Esophagus (tissue), 2 donors: ENCODE measurements at regions not wholly inside any gene's neighbourhood (a gene's known extent, or its start where the extent isn't known, plus 50 kb on each side); places are given as distances from the start of the nearest gene placed in this dataset.

Experiments
- H3K27ac ChIP-seq, 2 donors: one replicate each; pipeline ENCODE4 v1.5.1; 2013; ENCODE audit warnings: low read depth in 2 of 2, mild to moderate bottlenecking in 2 of 2, inconsistent platforms in 1 of 2, low read length in 1 of 2, moderate library complexity in 1 of 2
- H3K27me3 ChIP-seq, 2 donors: one replicate each; pipeline ENCODE4 v1.6.1; 2013; ENCODE audit warnings: low read length in 2 of 2, control low read depth in 1 of 2, mild to moderate bottlenecking in 1 of 2; ENCODE audit not compliant: insufficient read depth in 2 of 2, control insufficient read depth in 1 of 2
- H3K36me3 ChIP-seq, 2 donors: one replicate each; pipeline ENCODE4 v1.6.1; 2013; ENCODE audit warnings: low read length in 1 of 2; ENCODE audit not compliant: control insufficient read depth in 2 of 2, insufficient read depth in 2 of 2
- H3K4me1 ChIP-seq, 2 donors: one replicate each; pipeline ENCODE4 v1.6.1; 2013; ENCODE audit warnings: low read length in 1 of 2; ENCODE audit not compliant: control insufficient read depth in 2 of 2, insufficient read depth in 2 of 2
- H3K4me3 ChIP-seq, 2 donors: one replicate each; pipeline ENCODE4 v1.5.1; 2013; ENCODE audit warnings: low read length in 2 of 2, mild to moderate bottlenecking in 2 of 2, low read depth in 1 of 2, moderate library complexity in 1 of 2
- H3K9me3 ChIP-seq, 2 donors: one replicate each; pipeline ENCODE4 v1.6.1; 2013; ENCODE audit warnings: mild to moderate bottlenecking in 2 of 2, low read depth in 1 of 2, low read length in 1 of 2, moderate library complexity in 1 of 2; ENCODE audit not compliant: control insufficient read depth in 2 of 2, insufficient read depth in 1 of 2
- WGBS, 2 donors: extraction: QIAGEN DNeasy Blood & Tissue Kit; methylation state at CpG; one replicate each; pipeline ENCODE4 v1.1.7; 2013; 5-methylcytosine and 5-hydroxymethylcytosine counted together
- donor health status: healthy with polysubstance abuse.
- donor health status: Bipolar disorder and iron deficiency.

- 69% methylated on average over 6 of the region's 6 CpGs for WGBS, 2 donors
- H3K27me3 ChIP-seq: no peaks in the 10 kb centered on the region
- H3K36me3 ChIP-seq: no peaks in the 10 kb centered on the region
- H3K9me3 ChIP-seq: peaks cover 0 to 5% of the 10 kb centered on the region in 2 donors
- H3K27ac ChIP-seq: no peak overlapping the region
- H3K4me3 ChIP-seq: no peak overlapping the region
- H3K4me1 ChIP-seq: no peaks in the 10 kb centered on the region
These were observed 166.2 kb upstream of the GALNTL6 start for GRCh38 chr4:171646984-171647383.

GRCh38 chr4:171644430-171645057, 168.7 kb upstream of the GALNTL6 start:
- H3K27me3 ChIP-seq: no peaks in the 10 kb centered on the region
- H3K36me3 ChIP-seq: no peaks in the 10 kb centered on the region
- no peaks in the 10 kb centered on the region for H3K9me3 ChIP-seq
- WGBS, 2 donors: 72 to 73% methylated on average over 7 of the region's 7 CpGs
- no peaks in the 10 kb centered on the region for H3K4me1 ChIP-seq
- H3K4me3 ChIP-seq: no peak overlapping the region
- no peak overlapping the region for H3K27ac ChIP-seq

- Histone ChIP-seq H3K36me3 (no peaks in the 10 kb centered on the region), H3K4me3 (no peak overlapping the region), H3K4me1 (no peaks in the 10 kb centered on the region), H3K9me3 (no peaks in the 10 kb centered on the region), H3K27ac (no peak overlapping the region), H3K27me3 (no peaks in the 10 kb centered on the region)
- WGBS, 2 donors: 46 to 50% methylated on average over 5 of the region's 5 CpGs
These were observed 173.7 kb upstream of the GALNTL6 start for GRCh38 chr4:171639540-171639939.

- H3K36me3 ChIP-seq: no peaks in the 10 kb centered on the region
- H3K27me3 ChIP-seq: no peaks in the 10 kb centered on the region
- H3K4me1 ChIP-seq: no peaks in the 10 kb centered on the region
- no peaks in the 10 kb centered on the region for H3K9me3 ChIP-seq
- H3K27ac ChIP-seq: no peak overlapping the region
- 74 to 82% methylated on average over 2 of the region's 2 CpGs for WGBS, 2 donors
- no peak overlapping the region for H3K4me3 ChIP-seq
These were observed 176.6 kb upstream of the GALNTL6 start for GRCh38 chr4:171636606-171637005.

GRCh38 chr4:171629737-171630136, 183.5 kb upstream of the GALNTL6 start:
- H3K27ac ChIP-seq: no peak overlapping the region
- no peaks in the 10 kb centered on the region for H3K4me1 ChIP-seq
- no peaks in the 10 kb centered on the region for H3K27me3 ChIP-seq
- no peaks in the 10 kb centered on the region for H3K36me3 ChIP-seq
- 87 to 88% methylated on average over 18 of the region's 18 CpGs for WGBS, 2 donors
- H3K4me3 ChIP-seq: no peak overlapping the region
- H3K9me3 ChIP-seq: peaks cover 0 to 4% of the 10 kb centered on the region in 2 donors

GRCh38 chr4:171629182-171629581, 184.0 kb upstream of the GALNTL6 start:
- no peaks in the 10 kb centered on the region for H3K4me1 ChIP-seq
- no peaks in the 10 kb centered on the region for H3K36me3 ChIP-seq
- no peak overlapping the region for H3K4me3 ChIP-seq
- no peaks in the 10 kb centered on the region for H3K27me3 ChIP-seq
- WGBS, 2 donors: 79 to 81% methylated on average over 3 of the region's 3 CpGs
- peaks cover 0 to 4% of the 10 kb centered on the region in 2 donors for H3K9me3 ChIP-seq
- H3K27ac ChIP-seq: no peak overlapping the region

GRCh38 chr4:171626554-171626953, 186.7 kb upstream of the GALNTL6 start:
- no peak overlapping the region for H3K27ac ChIP-seq
- H3K36me3 ChIP-seq: no peaks in the 10 kb centered on the region
- no peak overlapping the region for H3K4me3 ChIP-seq
- H3K27me3 ChIP-seq: no peaks in the 10 kb centered on the region
- whole genome bisulfite sequencing, 2 donors: 85 to 86% methylated on average over 4 of the region's 4 CpGs
- peaks cover 3 to 4% of the 10 kb centered on the region in 2 donors for H3K9me3 ChIP-seq
- no peaks in the 10 kb centered on the region for H3K4me1 ChIP-seq

- 59 to 63% methylated on average over 3 of the region's 3 CpGs for WGBS, 2 donors
These were observed 190.5 kb upstream of the GALNTL6 start for GRCh38 chr4:171622729-171623128.

GRCh38 chr4:171621646-171622045, 191.6 kb upstream of the GALNTL6 start:
- Histone ChIP-seq H3K4me3 (no peak overlapping the region), H3K27me3 (no peaks in the 10 kb centered on the region), H3K4me1 (no peaks in the 10 kb centered on the region), H3K27ac (no peak overlapping the region), H3K9me3 (peaks cover 0 to 3% of the 10 kb centered on the region in 2 donors), H3K36me3 (no peaks in the 10 kb centered on the region)

More at GRCh38 chr4:171622729-171623128, 190.5 kb upstream of the GALNTL6 start:
- no peak overlapping the region for H3K4me3 ChIP-seq
- no peaks in the 10 kb centered on the region for H3K27me3 ChIP-seq
- peaks cover 0 to 3% of the 10 kb centered on the region in 2 donors for H3K9me3 ChIP-seq
- H3K27ac ChIP-seq: no peak overlapping the region
- no peaks in the 10 kb centered on the region for H3K4me1 ChIP-seq
- H3K36me3 ChIP-seq: no peaks in the 10 kb centered on the region

- Histone ChIP-seq H3K36me3 (no peaks in the 10 kb centered on the region), H3K4me3 (no peak overlapping the region), H3K4me1 (no peaks in the 10 kb centered on the region), H3K9me3 (peaks cover 11 to 13% of the 10 kb centered on the region in 2 donors), H3K27ac (no peak overlapping the region), H3K27me3 (no peaks in the 10 kb centered on the region)
- WGBS, 2 donors: 55% methylated on average over 2 of the region's 2 CpGs
These were observed 200.3 kb upstream of the GALNTL6 start for GRCh38 chr4:171612907-171613306.
